ENCODE measurements at regions not wholly inside any gene's neighbourhood (a gene's known extent, or its start where the extent isn't known, plus 50 kb on each side); places are given as distances from the start of the nearest gene placed in this dataset.

DNA sequence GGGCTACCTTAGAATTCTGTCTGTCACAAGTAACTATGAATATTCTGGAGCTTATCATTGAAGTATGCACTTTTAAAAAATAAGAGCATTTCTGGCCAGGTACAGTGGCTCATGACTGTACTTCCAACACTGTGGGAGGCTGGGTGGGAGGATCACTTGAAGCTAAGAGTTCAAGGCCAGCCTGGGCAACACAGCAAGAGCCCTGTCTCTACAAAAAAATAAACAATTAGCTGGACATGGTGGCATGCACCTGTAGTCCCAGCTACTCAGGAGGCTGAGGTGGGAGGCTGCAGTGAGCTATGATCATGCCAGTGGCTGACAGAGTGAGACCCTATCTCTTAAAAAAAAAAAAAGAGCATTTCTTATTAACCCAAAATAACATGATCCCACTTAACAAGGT, 60.0 kb upstream of the BRD7 start:
- TF ChIP-seq, protein P1, sequence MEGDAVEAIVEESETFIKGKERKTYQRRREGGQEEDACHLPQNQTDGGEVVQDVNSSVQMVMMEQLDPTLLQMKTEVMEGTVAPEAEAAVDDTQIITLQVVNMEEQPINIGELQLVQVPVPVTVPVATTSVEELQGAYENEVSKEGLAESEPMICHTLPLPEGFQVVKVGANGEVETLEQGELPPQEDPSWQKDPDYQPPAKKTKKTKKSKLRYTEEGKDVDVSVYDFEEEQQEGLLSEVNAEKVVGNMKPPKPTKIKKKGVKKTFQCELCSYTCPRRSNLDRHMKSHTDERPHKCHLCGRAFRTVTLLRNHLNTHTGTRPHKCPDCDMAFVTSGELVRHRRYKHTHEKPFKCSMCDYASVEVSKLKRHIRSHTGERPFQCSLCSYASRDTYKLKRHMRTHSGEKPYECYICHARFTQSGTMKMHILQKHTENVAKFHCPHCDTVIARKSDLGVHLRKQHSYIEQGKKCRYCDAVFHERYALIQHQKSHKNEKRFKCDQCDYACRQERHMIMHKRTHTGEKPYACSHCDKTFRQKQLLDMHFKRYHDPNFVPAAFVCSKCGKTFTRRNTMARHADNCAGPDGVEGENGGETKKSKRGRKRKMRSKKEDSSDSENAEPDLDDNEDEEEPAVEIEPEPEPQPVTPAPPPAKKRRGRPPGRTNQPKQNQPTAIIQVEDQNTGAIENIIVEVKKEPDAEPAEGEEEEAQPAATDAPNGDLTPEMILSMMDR (IDR thresholded peaks at IDR 0.05; ENCODE audit: partially characterized antibody, unreplicated experiment) = no peak
- H3K27me3 Mint-ChIP-seq (ENCODE audit: unreplicated experiment) = peaks cover 3% of the 10 kb centered on the region

DNA sequence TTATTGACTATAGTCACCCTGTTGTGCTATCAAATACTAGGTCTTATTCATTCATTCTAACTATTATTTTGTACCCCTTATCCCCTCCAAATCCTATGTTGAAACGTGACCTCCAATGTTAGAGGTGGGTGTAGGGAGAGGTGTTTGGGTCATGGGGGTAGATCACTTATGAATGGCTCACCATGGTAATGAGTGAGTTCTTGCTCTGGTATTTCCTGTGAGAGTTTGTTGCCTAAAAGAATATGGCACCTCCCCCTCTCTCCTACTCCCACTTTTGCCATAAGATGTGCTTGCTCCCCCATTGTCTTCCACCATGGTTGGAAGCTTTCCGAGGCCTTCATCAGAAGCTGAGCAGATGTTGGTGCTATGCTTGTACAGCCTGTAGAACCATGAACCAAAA, 59.3 kb upstream of the BRD7 start:
- H3K27me3 Mint-ChIP-seq (ENCODE audit: unreplicated experiment) = peaks cover 3% of the 10 kb centered on the region
- TF ChIP-seq, protein P1 (IDR thresholded peaks at IDR 0.05; ENCODE audit: partially characterized antibody, unreplicated experiment) = no peak
- H3K4me3 Mint-ChIP-seq (ENCODE audit: unreplicated experiment) = no peak overlapping the region
- H3K27ac Mint-ChIP-seq (ENCODE audit: unreplicated experiment) = no peak overlapping the region
- peaks cover 11% of the 10 kb centered on the region for H3K4me1 Mint-ChIP-seq (ENCODE audit: low read depth, unreplicated experiment)
- H3K9me3 Mint-ChIP-seq (ENCODE audit: unreplicated experiment) = peaks cover 7% of the 10 kb centered on the region
- no peak for DNase-seq
- H3K36me3 Mint-ChIP-seq (ENCODE audit: unreplicated experiment) = peaks cover 10% of the 10 kb centered on the region

More for the DNA sequence above, 60.0 kb upstream of the BRD7 start:
- Mint-ChIP-seq H3K36me3 (ENCODE audit: unreplicated experiment) (peaks cover 10% of the 10 kb centered on the region), H3K9me3 (ENCODE audit: unreplicated experiment) (peaks cover 7% of the 10 kb centered on the region), H3K27ac (ENCODE audit: unreplicated experiment) (no peak overlapping the region), H3K4me3 (ENCODE audit: unreplicated experiment) (no peak overlapping the region), H3K4me1 (ENCODE audit: low read depth, unreplicated experiment) (peaks cover 14% of the 10 kb centered on the region)
- no peak for DNase-seq

DNA sequence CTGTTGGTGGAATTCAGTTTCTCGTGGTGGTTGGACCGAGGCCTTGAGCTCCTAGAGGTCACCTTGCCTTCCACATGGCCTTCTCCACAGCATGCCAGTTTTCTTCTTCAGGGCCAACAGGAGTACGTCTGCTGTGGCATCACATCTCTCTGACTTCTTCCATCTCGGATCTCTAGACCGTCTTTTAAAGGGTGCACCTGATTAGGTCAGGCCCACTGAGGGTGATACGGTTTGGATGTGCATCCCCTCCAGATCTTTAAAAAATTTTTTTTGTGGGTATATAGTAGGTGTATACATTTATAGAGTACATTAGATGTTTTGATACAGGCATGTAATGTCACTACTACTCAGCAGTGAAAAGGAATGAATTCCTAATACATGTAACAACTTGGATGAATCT, 58.3 kb upstream of the BRD7 start:
- H3K4me3 Mint-ChIP-seq (ENCODE audit: unreplicated experiment) = no peak overlapping the region
- peaks cover 13% of the 10 kb centered on the region for H3K36me3 Mint-ChIP-seq (ENCODE audit: unreplicated experiment)
- DNase-seq = no peak
- no peak overlapping the region for H3K27ac Mint-ChIP-seq (ENCODE audit: unreplicated experiment)
- H3K9me3 Mint-ChIP-seq (ENCODE audit: unreplicated experiment) = peaks cover 7% of the 10 kb centered on the region
- TF ChIP-seq, protein P1 (IDR thresholded peaks at IDR 0.05; ENCODE audit: partially characterized antibody, unreplicated experiment) = no peak
- H3K27me3 Mint-ChIP-seq (ENCODE audit: unreplicated experiment) = peaks cover 3% of the 10 kb centered on the region
- H3K4me1 Mint-ChIP-seq (ENCODE audit: low read depth, unreplicated experiment) = peaks cover 2% of the 10 kb centered on the region

DNA sequence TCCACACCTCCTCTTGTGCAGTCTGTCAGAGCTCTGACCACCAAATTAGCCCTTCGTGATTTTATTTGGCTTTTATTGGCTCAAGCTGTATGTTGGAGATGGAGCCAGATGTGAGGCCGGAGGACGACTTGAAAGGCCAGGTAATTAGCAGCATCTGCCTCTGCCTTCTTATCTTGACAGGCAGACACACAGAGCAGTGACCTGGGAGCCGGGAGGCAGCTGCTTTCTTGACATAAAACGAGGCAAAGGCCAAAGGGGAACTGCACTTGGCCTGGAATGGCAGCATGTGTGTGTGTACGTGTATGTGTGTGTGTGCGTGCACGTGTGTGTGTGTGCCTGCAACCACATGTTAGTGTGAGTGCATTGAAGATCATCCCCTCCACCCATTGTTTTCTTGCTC, 56.9 kb upstream of the BRD7 start:
- Mint-ChIP-seq H3K4me1 (ENCODE audit: low read depth, unreplicated experiment) (peaks cover 2% of the 10 kb centered on the region), H3K27ac (ENCODE audit: unreplicated experiment) (peak overlapping the region; percentile 84), H3K4me3 (ENCODE audit: unreplicated experiment) (no peak overlapping the region), H3K36me3 (ENCODE audit: unreplicated experiment) (peaks cover 18% of the 10 kb centered on the region), H3K9me3 (ENCODE audit: unreplicated experiment) (peaks cover 7% of the 10 kb centered on the region), H3K27me3 (ENCODE audit: unreplicated experiment) (peaks cover 3% of the 10 kb centered on the region)
- peak; percentile 46 for DNase-seq
- TF ChIP-seq, protein P1 (IDR thresholded peaks at IDR 0.05; ENCODE audit: partially characterized antibody, unreplicated experiment) = no peak

DNA sequence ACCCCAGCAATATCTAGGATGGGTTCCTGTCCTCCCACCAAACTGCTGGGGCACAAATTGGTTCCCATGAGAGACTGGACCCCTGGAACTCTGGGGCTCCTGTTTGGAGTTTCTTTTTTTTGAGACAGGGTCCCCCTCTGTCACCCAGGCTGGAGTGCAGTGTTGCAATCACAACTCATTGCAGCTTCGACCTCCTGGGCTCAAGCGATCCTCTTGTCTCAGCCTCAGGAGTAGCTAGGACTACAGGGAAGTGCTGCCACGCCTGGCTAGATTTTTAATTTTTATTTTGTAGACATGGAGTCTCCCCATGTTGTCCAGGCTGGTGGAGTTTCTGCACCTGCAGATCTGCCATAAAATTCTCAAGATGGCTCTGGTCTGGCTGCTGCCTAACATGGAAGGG, 56.3 kb upstream of the BRD7 start:
- DNase-seq = no peak
- peaks cover 9% of the 10 kb centered on the region for H3K9me3 Mint-ChIP-seq (ENCODE audit: unreplicated experiment)
- peaks cover 2% of the 10 kb centered on the region for H3K4me1 Mint-ChIP-seq (ENCODE audit: low read depth, unreplicated experiment)
- H3K36me3 Mint-ChIP-seq (ENCODE audit: unreplicated experiment) = peaks cover 22% of the 10 kb centered on the region
- peaks cover 3% of the 10 kb centered on the region for H3K27me3 Mint-ChIP-seq (ENCODE audit: unreplicated experiment)
- TF ChIP-seq, protein P1 (IDR thresholded peaks at IDR 0.05; ENCODE audit: partially characterized antibody, unreplicated experiment) = no peak
- no peak overlapping the region for H3K27ac Mint-ChIP-seq (ENCODE audit: unreplicated experiment)
- H3K4me3 Mint-ChIP-seq (ENCODE audit: unreplicated experiment) = no peak overlapping the region

All from glutamatergic neuron (in vitro differentiated cells).